ENCODE measurements at regions not wholly inside any gene's neighbourhood (a gene's known extent, or its start where the extent isn't known, plus 50 kb on each side); places are given as distances from the start of the nearest gene placed in this dataset.

DNA sequence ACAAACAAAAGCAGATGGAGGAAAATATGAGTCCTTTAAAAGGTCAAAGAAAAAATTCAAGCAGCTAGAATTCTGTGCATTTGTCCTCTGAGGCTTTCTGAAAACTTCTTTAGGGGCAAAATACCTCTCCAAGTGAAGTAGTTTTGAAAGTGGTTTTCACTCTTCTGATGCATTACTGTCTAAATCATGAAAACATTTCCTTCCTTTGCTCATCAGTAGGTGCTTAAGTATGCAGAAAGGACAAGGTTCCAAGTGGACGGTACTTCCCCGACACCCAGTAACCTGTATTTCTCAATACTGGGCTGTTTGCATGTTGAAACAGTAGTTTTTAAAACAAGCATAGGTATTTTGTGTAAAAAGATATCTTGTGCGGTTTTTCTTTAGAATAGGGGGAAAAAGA is 189.1 kb upstream of the ERBB4 start:
- Histone ChIP-seq H3K36me3 (replicated peaks; ENCODE audit: low read depth, low read length) (no peaks in the 10 kb centered on the region), H3K79me2 (ENCODE audit: low read length) (no peaks in the 10 kb centered on the region), H3K4me2 (ENCODE audit: low read length) (peak overlapping the region; percentile 46), H3K4me3 (ENCODE audit: low read length) (peak overlapping the region; percentile 11; the same call in 1 of the 2 replicates), H3K9ac (ENCODE audit: low read length) (no peak overlapping the region), H3K27me3 (ENCODE audit: low read depth, low read length) (no peaks in the 10 kb centered on the region), H3K27ac (ENCODE audit: low read length) (peak overlapping the region; percentile 29; the same call in 1 of the 2 replicates), H2AFZ (ENCODE audit: low read depth, low read length) (no peak overlapping the region), H3K9me3 (ENCODE audit: insufficient read depth, low read length) (no peaks in the 10 kb centered on the region), H4K20me1 (ENCODE audit: insufficient read depth, low read length) (no peaks in the 10 kb centered on the region), H3K4me1 (ENCODE audit: low read length) (peaks cover 34% of the 10 kb centered on the region)
- TF ChIP-seq, protein P1, sequence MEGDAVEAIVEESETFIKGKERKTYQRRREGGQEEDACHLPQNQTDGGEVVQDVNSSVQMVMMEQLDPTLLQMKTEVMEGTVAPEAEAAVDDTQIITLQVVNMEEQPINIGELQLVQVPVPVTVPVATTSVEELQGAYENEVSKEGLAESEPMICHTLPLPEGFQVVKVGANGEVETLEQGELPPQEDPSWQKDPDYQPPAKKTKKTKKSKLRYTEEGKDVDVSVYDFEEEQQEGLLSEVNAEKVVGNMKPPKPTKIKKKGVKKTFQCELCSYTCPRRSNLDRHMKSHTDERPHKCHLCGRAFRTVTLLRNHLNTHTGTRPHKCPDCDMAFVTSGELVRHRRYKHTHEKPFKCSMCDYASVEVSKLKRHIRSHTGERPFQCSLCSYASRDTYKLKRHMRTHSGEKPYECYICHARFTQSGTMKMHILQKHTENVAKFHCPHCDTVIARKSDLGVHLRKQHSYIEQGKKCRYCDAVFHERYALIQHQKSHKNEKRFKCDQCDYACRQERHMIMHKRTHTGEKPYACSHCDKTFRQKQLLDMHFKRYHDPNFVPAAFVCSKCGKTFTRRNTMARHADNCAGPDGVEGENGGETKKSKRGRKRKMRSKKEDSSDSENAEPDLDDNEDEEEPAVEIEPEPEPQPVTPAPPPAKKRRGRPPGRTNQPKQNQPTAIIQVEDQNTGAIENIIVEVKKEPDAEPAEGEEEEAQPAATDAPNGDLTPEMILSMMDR (IDR thresholded peaks at IDR 0.05; ENCODE audit: low read depth, low read length) = no peak
- no peak for TF ChIP-seq EZH2phosphoT487 (IDR thresholded peaks at IDR 0.05; ENCODE audit: low read depth)

DNA sequence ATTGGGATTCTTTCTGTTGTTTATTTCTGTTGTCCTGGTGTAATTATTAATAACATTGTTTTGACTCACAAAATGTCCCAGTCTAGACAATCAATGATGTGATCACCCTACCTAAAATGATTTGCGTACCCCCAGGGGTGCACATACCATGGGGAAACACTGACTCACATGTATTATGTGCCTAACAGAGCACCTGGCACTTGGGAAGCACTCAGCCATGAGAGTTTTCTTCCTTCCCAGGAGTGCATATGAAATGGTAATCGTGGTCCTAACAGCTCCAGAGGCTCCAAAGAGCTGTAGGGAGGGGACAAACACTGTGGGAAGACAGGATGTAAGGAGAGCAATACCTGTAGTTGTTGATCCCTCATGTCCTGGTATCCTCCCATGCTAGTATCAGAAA is 187.8 kb upstream of the ERBB4 start:
- Histone ChIP-seq H3K4me2 (ENCODE audit: low read length) (no peak overlapping the region), H3K4me3 (ENCODE audit: low read length) (no peak overlapping the region), H3K9ac (ENCODE audit: low read length) (no peak overlapping the region), H3K79me2 (ENCODE audit: low read length) (no peaks in the 10 kb centered on the region), H3K36me3 (replicated peaks; ENCODE audit: low read depth, low read length) (no peaks in the 10 kb centered on the region), H3K27me3 (ENCODE audit: low read depth, low read length) (no peaks in the 10 kb centered on the region), H4K20me1 (ENCODE audit: insufficient read depth, low read length) (no peaks in the 10 kb centered on the region), H3K4me1 (ENCODE audit: low read length) (peaks cover 31% of the 10 kb centered on the region), H3K9me3 (ENCODE audit: insufficient read depth, low read length) (no peaks in the 10 kb centered on the region), H2AFZ (ENCODE audit: low read depth, low read length) (no peak overlapping the region), H3K27ac (ENCODE audit: low read length) (no peak overlapping the region)
- no peak for TF ChIP-seq EZH2phosphoT487 (IDR thresholded peaks at IDR 0.05; ENCODE audit: low read depth)
- TF ChIP-seq, protein P1 (IDR thresholded peaks at IDR 0.05; ENCODE audit: low read depth, low read length) = no peak

DNA sequence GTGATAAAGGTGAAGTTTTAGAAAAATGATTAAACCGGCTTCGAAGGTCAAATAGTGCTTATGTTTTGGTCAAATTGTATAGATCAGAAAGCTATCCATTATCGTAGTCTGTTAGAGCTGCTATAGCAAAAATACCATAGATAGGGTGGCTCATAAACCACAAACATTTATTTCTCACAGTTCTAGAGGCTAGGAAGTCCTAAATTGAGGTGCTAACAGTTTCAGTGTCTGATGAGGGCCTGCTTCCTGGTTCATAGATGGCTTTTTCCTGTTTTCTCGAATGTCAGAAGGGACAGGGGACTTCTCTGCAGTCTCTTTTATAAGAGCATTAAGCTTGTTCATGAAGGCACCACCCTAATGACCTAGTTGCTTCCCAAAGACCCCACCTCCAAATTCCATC is 186.6 kb upstream of the ERBB4 start:
- no peaks in the 10 kb centered on the region for H3K36me3 ChIP-seq (replicated peaks; ENCODE audit: low read depth, low read length)
- no peaks in the 10 kb centered on the region for H3K79me2 ChIP-seq (ENCODE audit: low read length)
- TF ChIP-seq, protein P1 (IDR thresholded peaks at IDR 0.05; ENCODE audit: low read depth, low read length) = no peak
- TF ChIP-seq EZH2phosphoT487 (IDR thresholded peaks at IDR 0.05; ENCODE audit: low read depth) = no peak
- H3K4me1 ChIP-seq (ENCODE audit: low read length) = peaks cover 19% of the 10 kb centered on the region
- no peaks in the 10 kb centered on the region for H3K9me3 ChIP-seq (ENCODE audit: insufficient read depth, low read length)
- no peak overlapping the region for H3K9ac ChIP-seq (ENCODE audit: low read length)
- no peak overlapping the region for H3K4me3 ChIP-seq (ENCODE audit: low read length)
- no peak overlapping the region for H3K27ac ChIP-seq (ENCODE audit: low read length)
- H3K27me3 ChIP-seq (ENCODE audit: low read depth, low read length) = no peaks in the 10 kb centered on the region
- H3K4me2 ChIP-seq (ENCODE audit: low read length) = no peak overlapping the region
- no peak overlapping the region for H2AFZ ChIP-seq (ENCODE audit: low read depth, low read length)
- H4K20me1 ChIP-seq (ENCODE audit: insufficient read depth, low read length) = no peaks in the 10 kb centered on the region

DNA sequence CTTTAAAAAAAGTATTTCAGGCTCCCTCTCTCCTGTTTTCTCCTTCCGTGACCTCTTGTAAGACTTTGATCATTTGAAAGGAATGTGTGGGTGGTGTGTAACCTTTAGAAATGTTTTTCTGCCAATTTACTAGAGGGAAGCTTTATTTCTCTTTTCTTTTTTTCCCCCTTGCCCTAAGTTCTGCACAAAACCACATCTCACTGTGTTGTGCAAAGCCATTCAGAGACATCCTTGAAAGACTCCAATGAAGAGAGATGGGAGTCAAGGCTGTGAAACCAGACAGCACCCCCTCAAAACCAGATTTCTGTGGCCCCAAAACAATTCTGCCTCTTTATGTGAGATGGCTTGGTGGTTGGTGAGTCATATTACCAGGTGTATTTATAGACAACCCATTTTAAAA is 184.6 kb upstream of the ERBB4 start:
- Histone ChIP-seq H2AFZ (ENCODE audit: low read depth, low read length) (no peak overlapping the region), H3K9ac (ENCODE audit: low read length) (no peak overlapping the region), H3K4me3 (ENCODE audit: low read length) (no peak overlapping the region), H3K27ac (ENCODE audit: low read length) (no peak overlapping the region), H3K36me3 (replicated peaks; ENCODE audit: low read depth, low read length) (no peaks in the 10 kb centered on the region), H3K79me2 (ENCODE audit: low read length) (no peaks in the 10 kb centered on the region), H4K20me1 (ENCODE audit: insufficient read depth, low read length) (no peaks in the 10 kb centered on the region), H3K27me3 (ENCODE audit: low read depth, low read length) (no peaks in the 10 kb centered on the region), H3K4me1 (ENCODE audit: low read length) (peaks cover 12% of the 10 kb centered on the region), H3K9me3 (ENCODE audit: insufficient read depth, low read length) (no peaks in the 10 kb centered on the region), H3K4me2 (ENCODE audit: low read length) (no peak overlapping the region)
- TF ChIP-seq EZH2phosphoT487 (IDR thresholded peaks at IDR 0.05; ENCODE audit: low read depth) = no peak
- TF ChIP-seq, protein P1 (IDR thresholded peaks at IDR 0.05; ENCODE audit: low read depth, low read length) = no peak

All from OCI-LY3 (cell line).